ENCODE measurements at regions not wholly inside any gene's neighbourhood (a gene's known extent, or its start where the extent isn't known, plus 50 kb on each side); places are given as distances from the start of the nearest gene placed in this dataset.

DNA sequence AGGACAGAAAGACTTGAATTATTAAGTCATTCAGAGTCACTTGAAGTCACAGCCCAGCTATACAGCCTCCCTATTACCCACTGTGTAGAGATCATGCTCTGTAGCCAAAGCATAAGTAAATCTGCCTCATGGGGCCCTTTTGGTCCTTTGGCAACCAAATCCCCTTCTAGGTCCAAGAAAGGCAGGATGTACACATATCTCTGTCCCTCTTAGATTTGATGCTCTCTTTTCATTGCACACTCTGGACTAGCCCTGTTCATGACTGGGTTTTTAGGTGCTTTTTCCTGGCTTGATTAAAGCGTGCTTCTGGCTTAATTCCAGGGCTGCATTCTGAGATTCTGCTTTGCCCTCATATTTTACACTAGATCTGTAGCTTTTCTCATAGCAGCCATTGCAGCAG lies 296.8 kb downstream of the TENT5A start:
- no peak for TF ChIP-seq POLR2A (IDR thresholded peaks at IDR 0.05)
- TF ChIP-seq, protein P1, sequence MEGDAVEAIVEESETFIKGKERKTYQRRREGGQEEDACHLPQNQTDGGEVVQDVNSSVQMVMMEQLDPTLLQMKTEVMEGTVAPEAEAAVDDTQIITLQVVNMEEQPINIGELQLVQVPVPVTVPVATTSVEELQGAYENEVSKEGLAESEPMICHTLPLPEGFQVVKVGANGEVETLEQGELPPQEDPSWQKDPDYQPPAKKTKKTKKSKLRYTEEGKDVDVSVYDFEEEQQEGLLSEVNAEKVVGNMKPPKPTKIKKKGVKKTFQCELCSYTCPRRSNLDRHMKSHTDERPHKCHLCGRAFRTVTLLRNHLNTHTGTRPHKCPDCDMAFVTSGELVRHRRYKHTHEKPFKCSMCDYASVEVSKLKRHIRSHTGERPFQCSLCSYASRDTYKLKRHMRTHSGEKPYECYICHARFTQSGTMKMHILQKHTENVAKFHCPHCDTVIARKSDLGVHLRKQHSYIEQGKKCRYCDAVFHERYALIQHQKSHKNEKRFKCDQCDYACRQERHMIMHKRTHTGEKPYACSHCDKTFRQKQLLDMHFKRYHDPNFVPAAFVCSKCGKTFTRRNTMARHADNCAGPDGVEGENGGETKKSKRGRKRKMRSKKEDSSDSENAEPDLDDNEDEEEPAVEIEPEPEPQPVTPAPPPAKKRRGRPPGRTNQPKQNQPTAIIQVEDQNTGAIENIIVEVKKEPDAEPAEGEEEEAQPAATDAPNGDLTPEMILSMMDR (IDR thresholded peaks at IDR 0.05 in 4 of 5, conservative IDR thresholded peaks at IDR 0.05 in 1 of 5): no peak
- H3K9me3 ChIP-seq: no peaks in the 10 kb centered on the region
- H3K36me3 ChIP-seq: no peaks in the 10 kb centered on the region
- DNase-seq: no peak
- no peak overlapping the region for H3K27ac ChIP-seq
- intact Hi-C loops (cut with DNase I; ENCODE audit: low total_unique reads): no loop called here
- no peak for ATAC-seq
- no peaks in the 10 kb centered on the region for H3K4me1 ChIP-seq
- in situ Hi-C loops (cut with MboI; ENCODE audit: low sequenced_read_pairs in 4 of 4): no loop called here
- H3K4me3 ChIP-seq: no peak overlapping the region
- no peaks in the 10 kb centered on the region for H3K27me3 ChIP-seq

DNA sequence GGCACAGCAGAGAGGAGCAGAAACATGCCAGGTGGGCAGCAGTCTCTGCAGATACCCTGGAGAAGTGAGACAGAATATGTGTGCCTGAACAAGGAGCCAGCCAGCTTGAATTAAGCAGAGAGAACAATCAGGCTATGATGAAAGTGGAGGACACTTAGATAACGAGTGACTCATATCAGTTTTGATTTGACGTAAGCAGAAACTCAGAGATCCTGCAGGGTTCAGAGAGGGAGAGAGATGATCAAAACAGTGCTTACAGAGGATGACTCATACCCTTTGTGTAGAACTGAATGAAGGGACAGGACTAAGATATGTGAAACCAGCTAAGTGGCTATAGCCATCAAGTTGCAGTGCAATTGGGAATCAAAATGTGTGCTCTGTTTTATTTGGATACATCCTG lies 300.7 kb downstream of the TENT5A start:
- in situ Hi-C loops (cut with MboI; ENCODE audit: low sequenced_read_pairs in 4 of 4): no loop called here

DNA sequence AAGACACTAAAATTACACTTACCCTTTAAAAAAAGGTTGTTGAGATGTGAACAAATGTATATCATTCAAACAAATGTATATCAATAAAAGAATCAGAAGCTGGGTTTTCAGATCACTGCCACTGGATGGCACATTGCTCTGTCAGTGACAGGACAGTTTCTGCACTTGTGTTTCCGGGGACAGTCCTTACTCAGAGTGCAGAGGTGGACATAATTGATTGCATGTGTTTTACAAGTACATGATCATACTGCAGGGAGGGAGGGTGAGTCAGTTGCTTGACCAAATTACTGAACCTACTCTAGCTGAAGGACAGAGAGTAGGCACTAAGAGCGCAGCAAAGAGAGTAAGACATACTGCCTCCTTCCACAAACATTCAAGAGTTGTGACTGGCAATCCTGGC lies 302.3 kb downstream of the TENT5A start:
- ATAC-seq: no peak
- no peak overlapping the region for H3K27ac ChIP-seq
- TF ChIP-seq, protein P1 (IDR thresholded peaks at IDR 0.05 in 4 of 5, conservative IDR thresholded peaks at IDR 0.05 in 1 of 5): no peak
- TF ChIP-seq POLR2A (IDR thresholded peaks at IDR 0.05): no peak
- H3K4me3 ChIP-seq: no peak overlapping the region
- no peaks in the 10 kb centered on the region for H3K4me1 ChIP-seq
- in situ Hi-C loops (cut with MboI; ENCODE audit: low sequenced_read_pairs in 4 of 4): no loop called here
- H3K27me3 ChIP-seq: no peaks in the 10 kb centered on the region
- no peaks in the 10 kb centered on the region for H3K36me3 ChIP-seq
- intact Hi-C loops (cut with DNase I; ENCODE audit: low total_unique reads): no loop called here
- no peaks in the 10 kb centered on the region for H3K9me3 ChIP-seq
- DNase-seq: no peak

More for the DNA sequence above, 300.7 kb downstream of the TENT5A start:
- Histone ChIP-seq H3K9me3 (no peaks in the 10 kb centered on the region), H3K27me3 (no peaks in the 10 kb centered on the region), H3K36me3 (no peaks in the 10 kb centered on the region), H3K4me1 (no peaks in the 10 kb centered on the region), H3K4me3 (no peak overlapping the region), H3K27ac (no peak overlapping the region)
- no peak for TF ChIP-seq POLR2A (IDR thresholded peaks at IDR 0.05)
- TF ChIP-seq, protein P1 (IDR thresholded peaks at IDR 0.05 in 4 of 5, conservative IDR thresholded peaks at IDR 0.05 in 1 of 5): no peak
- ATAC-seq: no peak
- DNase-seq: no peak
- intact Hi-C loops (cut with DNase I; ENCODE audit: low total_unique reads): no loop called here

DNA sequence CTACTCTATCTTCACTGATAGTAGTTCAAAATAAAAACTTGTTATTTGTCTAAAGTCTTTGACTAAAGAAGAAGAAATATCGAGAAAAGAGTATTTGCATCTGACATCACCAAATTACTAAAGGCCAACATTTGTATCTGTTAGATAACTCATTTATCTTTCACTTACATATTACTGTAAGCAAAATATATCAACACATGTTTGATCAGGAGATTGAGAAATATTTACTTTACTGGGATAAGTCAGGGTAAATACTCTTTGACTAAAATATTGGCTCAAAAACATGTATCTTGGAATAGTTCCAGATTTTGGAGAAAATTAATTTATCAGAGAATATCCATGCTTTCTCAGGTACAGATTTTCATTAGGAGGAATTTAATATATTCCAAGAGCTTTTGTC lies 306.0 kb downstream of the TENT5A start:
- in situ Hi-C loops (cut with MboI; ENCODE audit: low sequenced_read_pairs in 4 of 4) (no loop called here), intact Hi-C loops (cut with DNase I; ENCODE audit: low total_unique reads) (no loop called here)
- ATAC-seq: no peak
- no peak for TF ChIP-seq POLR2A (IDR thresholded peaks at IDR 0.05)
- TF ChIP-seq, protein P1 (IDR thresholded peaks at IDR 0.05 in 4 of 5, conservative IDR thresholded peaks at IDR 0.05 in 1 of 5): no peak
- Histone ChIP-seq H3K4me3 (no peak overlapping the region), H3K27ac (no peak overlapping the region), H3K4me1 (no peaks in the 10 kb centered on the region), H3K9me3 (no peaks in the 10 kb centered on the region), H3K27me3 (no peaks in the 10 kb centered on the region), H3K36me3 (no peaks in the 10 kb centered on the region)
- no peak for DNase-seq

DNA sequence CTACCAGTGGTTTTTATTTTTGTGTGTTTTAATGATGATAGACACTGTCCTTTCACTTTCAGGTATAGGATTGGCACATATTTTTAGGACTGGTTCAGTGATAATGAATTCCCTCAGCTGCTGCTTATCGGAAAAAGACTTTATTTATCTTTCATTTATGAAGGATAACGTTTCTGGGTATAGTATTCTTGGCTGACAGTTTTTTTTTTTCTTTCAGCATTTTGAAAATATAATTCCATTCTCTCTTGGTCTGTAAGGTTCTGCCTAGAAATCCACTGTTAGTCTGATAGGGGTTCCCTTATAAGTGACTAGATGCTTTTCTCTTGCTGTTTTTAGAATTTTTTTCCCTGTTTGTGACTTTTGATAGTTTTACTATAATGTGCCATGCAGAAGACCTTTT lies 313.1 kb downstream of the TENT5A start:
- Histone ChIP-seq H3K27ac (no peak overlapping the region), H3K4me1 (no peaks in the 10 kb centered on the region), H3K9me3 (no peaks in the 10 kb centered on the region), H3K36me3 (no peaks in the 10 kb centered on the region), H3K27me3 (no peaks in the 10 kb centered on the region), H3K4me3 (no peak overlapping the region)
- DNase-seq (no peak), ATAC-seq (no peak)
- in situ Hi-C loops (cut with MboI; ENCODE audit: low sequenced_read_pairs in 4 of 4) (no loop called here), intact Hi-C loops (cut with DNase I; ENCODE audit: low total_unique reads) (no loop called here)
- TF ChIP-seq, protein P1 (IDR thresholded peaks at IDR 0.05 in 4 of 5, conservative IDR thresholded peaks at IDR 0.05 in 1 of 5): no peak
- TF ChIP-seq POLR2A (IDR thresholded peaks at IDR 0.05): no peak

All from gastrocnemius medialis (tissue), 4 donors.